NCI-H774 (cell line): ENCODE measurements at regions not wholly inside any gene's neighbourhood (a gene's known extent, or its start where the extent isn't known, plus 50 kb on each side); places are given as distances from the start of the nearest gene placed in this dataset.
"Not testable (repeated sequence)": the region's sequence is repeated elsewhere in the genome, so short reads cannot be mapped to it uniquely, and the experiment has no call there.

ENCODE experiments used
- DNase-seq: peaks from one replicate; lab custom pipeline; 2025; lab: John Stamatoyannopoulos, UW

DNA sequence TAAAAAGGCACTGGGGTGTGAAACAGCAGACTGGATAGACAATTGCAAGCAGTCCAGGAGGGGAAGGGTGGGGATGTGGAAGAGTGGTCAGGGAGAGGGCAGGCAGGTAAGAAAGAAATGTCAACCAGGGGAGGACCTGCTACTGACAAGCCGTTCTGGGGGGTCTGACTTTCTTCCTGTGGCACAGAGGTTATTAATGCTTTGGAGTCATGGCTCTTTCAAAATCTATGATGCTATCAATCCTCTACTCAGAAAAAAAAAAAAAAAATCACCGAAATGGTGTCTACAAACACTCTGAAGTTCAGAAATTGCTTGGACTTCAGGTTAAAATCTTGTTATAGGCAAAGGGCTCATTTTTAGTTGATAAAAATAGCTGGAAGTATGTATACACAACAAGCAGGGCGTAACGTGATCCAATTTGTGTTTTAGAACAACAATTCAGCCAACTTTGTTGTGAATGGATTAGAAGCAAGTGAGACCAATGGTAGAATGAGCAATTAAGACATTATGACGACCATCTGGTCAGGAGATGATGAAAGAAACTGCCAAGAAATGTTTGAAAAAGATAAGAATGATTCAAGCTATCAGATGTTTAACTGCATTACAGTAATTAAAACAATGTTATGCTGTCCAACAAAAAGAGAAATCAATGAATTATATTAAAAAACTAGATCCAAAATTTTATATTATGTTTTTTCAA is 255.2 kb downstream of the DEPDC1B start:
- DNase-seq, result no peak

DNA sequence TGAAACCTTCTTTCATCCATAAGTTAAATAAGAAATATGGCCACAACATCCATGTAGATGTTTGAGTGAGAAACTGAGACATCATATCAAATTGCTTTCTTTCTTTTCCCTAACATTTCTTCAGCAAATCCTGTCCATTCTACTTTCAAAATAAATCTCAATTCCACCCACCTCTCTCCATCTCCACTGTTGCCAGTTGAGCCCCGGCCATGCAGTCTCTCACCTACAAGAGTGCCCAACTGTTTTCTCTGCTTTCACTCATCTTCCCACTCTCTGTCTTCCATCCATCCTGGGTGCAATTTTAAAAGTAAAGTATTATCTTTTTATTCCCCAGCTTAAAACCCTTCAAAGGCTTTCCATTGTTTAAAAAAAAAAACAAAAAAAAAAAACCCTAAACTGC is 260.4 kb downstream of the DEPDC1B start:
- no peak for DNase-seq

DNA sequence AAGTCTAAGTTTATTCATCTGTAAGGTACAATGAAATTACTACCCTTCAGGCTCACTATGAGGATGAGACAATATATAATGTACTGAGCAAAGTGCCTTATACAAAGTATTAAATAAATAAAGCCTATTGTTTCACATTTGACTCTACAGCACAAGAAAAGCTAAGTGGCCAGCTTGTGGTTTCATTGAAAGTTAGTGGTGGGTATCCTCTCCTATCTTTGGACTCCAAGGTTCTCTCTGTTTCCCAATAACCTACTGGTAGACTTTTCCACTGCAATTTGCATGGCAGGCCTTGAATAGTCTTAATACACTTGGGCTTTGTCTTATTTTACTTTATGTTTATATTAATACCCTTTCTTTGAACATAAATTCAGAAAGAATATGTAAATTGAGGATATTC is 262.7 kb downstream of the DEPDC1B start:
- DNase-seq, result no peak

DNA sequence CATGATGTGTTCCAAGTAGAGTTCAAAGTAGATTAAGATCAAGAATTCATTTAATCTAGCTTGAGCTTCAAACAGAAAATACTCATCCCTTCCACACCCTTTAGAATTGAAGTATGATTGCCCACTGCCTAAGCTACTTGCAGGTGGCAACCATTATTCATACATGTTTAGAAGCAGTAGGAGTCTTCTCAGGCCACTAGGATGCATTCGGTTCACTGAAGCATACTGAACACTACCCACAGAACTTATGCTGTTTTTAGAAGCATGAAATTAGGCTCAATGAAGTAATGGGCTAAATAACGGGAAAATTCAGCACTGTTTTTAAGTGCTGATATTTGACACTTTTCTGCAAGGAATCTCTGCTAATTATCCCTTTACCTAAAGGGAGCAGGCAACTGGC is 263.4 kb downstream of the DEPDC1B start:
- DNase-seq, result no peak

DNA sequence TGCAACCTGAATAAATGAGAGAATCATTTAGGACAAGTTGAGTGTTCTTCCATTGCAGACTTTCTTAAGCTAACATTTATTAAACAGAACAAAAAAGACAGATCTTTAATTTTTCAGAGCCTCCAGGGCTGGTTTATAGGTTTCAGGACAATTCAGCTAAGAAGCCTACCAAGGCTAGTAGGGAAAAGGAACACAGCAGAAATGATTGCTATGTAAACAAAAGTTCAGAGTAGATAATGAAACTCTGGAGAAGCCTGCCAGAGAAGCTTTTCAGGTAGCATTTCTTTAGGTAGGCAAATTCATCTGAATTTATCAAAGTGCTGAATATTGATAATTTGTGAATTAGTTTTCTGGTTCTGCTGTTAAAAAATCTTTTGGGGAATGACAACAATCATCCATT is 264.2 kb downstream of the DEPDC1B start:
- no peak for DNase-seq

DNA sequence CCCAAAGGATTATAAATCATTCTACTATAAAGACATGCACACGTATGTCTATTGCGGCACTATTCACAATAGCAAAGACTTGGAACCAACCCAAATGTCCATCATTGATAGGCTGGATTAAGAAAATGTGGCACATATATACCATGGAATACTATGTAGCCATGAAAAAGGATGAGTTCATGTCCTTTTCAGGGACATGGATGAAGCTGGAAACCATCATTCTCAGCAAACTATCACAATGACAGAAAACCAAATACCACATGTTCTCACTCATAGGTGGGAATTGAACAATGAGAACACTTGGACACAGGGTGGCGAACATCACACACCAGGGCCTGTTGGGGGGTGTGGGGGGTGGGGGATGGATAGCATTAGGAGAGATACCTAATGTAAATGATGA is 273.8 kb downstream of the DEPDC1B start:
- DNase-seq, result not testable (repeated sequence)

DNA sequence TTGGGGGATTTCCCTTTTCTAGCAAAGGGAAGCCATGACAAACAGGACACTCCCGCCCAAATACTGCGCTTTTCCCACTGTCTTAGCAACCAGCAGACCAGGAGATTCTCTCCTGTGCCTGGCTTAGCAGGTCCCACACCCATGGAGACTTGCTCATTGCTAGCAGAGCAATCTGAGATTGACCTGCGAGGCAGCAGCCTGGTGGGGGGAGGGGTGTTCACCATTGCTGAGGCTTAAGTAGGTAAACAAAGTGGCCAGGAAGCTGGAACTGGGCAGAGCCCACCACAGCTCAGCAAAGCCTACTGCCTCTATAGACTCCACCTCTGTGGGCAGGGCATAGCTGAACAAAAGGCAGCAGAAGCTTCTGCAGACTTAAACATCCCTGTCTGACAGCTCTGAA is 279.2 kb downstream of the DEPDC1B start:
- DNase-seq, result not testable (repeated sequence)

DNA sequence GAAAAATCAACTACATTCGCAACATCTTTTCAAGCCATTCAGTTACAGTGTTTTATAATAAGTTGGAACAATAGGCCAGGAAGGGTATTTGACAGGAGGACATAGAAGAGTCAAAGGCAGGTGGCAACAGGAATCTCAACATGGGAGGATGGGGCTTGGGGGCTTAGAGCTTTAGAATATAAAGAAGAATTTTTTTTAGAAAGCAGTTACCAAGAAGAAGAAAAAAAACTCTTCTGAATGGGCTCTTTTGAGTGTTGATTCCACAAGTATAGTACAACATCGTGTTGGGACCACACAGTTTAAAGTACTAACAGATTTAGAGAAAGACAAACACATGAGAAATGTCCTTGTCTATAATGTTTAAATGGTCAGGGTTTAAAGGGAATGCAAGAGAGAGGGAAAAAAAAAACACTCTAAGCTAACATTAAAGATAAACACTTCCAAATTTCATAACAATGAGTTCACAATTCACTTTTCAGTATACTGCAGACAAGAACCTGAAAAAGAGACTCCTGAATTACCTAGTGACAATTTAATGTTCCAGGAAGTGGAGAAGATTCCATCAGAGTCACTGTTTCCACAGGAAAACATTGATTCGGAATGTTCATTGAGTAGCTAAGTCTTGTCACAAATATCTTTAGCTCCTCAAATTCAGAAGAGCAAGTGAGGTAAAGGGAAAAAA is 282.3 kb downstream of the DEPDC1B start:
- no peak for DNase-seq

DNA sequence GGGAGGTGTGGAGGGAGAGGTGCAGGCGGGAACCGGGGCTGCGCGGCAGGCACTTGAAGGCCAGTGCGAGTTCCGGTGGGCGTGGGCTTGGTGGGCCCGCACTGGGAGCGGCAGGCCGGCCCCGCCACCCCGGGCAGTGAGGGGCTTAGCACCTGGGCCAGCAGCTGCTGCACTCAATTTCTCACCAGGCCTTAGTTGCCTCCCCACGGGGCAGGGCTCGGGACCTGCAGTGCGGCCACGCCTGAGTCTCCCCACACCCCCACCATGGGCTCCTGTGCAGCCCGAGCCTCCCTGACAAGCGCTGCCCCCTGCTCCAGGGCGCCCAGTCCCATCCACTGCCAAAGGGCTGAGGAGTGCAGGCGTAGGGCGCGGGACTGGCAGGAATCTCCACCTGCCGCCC is 284.5 kb downstream of the DEPDC1B start:
- DNase-seq, result no peak

DNA sequence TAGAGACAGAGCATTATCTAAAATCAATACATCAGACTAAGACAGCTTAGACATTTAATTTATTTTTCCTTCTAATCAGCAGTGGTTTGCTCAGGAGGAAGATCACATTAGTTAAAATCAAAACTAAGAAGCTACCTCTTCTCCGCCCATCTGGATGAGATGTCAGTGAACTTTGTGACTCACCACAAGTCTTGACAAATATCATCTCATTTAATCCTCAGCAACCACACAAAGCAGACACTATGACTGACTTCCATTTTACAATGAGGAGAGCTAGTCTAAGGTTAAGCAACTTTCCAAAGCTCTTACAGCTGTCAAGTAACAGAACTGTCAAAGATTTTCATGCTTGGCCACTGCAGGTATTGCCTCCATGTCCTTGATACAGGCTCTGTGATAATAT is 289.5 kb downstream of the DEPDC1B start:
- no peak for DNase-seq

DNA sequence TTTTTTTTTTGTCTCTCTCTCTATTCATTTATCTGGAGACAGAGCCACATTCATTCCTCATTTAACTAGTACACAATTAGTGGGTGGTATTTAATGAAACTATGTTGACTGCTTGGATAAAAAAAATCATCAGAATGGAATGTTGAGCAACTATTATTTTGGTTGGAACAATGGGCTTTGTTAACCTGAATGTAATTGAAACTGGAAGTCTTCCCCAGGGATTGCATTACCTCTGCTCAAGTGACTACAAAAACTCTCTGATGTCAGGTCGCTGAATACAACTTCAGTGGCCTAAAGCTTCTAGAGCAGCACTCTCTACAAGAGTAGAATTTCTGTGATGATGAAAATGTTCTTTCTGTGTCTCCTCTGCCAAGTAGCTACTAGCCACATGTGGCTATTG is 295.8 kb downstream of the DEPDC1B start:
- DNase-seq, result no peak

DNA sequence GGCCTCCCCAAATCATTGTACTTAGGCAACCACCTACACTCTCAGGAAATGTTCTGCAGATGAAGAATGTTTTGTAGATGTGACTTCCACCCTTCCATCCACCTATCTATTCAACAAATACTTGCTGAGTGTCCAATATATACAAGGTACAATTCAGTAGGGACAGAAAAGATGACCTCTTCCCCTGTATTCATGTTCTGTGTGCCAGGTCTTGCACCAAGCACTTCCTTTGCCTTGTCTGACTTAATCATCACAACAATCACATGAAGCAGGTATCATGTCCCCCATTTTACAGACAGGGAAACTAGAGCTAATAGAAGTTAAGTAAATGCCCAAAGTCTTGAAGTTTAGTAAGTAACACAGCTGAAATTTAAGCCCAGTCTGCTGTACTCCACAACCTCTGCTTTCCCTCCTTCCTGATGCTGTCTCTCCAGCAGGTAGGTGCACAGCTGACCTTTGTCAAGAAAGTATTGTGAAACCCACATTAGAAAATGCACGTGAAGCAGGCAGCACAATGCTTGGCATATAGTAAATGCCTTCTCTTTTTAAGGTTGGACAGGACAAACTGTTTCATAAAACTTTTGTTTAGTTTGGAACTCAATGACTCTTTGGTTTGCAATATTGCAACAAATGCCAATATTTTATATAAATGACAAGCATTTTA is 296.5 kb downstream of the DEPDC1B start:
- DNase-seq, result no peak

DNA sequence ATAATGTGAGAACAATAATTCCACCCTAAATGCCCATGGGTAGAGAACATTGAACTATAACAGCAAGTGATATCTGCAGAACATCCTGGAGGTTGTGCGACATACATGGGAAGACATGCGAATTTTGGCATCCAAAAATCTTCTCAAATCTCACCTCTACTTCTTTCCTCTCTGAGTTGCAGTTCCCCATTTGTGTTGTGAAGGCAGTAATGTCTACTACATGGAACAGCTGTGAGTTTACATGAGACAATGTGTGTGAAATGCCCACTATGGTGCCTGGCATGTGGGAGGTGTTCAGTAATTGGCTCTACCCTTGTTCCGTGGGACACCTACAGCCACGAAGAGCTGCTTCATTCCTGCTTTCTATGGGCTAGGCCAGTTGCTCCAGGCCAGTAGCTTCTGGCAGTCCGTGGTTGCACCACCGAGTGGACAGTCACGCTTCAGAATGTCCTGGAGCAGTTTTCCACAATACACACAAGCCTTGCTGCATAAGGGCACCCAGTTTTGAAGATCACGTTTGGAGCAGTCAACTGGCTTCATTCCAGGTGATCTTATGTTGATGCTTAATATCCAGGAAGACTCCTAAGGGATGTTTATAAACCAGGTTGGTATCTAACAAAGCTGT is 297.7 kb downstream of the DEPDC1B start:
- DNase-seq, result no peak

DNA sequence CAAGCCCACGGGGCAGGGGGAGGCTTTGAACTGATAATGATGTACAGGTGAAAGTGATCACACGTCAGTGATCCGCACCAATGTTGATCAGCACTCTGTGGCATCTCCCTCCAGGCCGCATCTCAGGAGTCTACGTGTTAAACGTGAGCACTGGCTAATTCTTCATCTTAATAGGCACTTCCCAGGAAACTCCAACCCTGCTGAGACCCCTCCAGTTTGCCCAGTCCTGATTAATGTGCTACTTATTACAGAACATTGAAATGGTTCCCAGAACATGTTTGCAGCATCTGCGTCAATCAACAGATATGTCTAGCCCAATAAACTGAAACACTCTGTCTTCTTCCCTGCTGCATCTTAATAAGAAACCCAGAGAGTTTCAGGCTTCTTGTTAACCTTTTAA is 298.4 kb downstream of the DEPDC1B start:
- no peak for DNase-seq

DNA sequence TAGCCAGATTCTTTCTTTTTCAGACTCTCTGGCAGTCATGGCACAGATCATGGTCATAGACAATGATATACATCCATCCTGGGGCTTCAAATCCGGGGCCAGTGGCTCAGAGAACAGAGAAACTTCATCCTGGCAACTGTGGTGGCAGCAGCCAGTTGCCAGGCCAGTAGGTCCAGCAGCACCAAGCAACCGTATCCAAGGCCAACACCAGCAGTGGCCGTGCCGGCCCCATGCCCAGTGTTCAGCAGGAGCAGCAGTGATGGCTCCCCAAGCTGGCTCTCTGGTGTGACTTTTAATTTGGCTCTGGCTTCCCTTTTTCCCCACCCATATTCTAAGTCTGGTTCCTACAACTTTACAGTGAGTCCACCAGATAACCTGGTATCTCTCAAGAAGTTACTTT is 300.5 kb downstream of the DEPDC1B start:
- DNase-seq, result no peak

DNA sequence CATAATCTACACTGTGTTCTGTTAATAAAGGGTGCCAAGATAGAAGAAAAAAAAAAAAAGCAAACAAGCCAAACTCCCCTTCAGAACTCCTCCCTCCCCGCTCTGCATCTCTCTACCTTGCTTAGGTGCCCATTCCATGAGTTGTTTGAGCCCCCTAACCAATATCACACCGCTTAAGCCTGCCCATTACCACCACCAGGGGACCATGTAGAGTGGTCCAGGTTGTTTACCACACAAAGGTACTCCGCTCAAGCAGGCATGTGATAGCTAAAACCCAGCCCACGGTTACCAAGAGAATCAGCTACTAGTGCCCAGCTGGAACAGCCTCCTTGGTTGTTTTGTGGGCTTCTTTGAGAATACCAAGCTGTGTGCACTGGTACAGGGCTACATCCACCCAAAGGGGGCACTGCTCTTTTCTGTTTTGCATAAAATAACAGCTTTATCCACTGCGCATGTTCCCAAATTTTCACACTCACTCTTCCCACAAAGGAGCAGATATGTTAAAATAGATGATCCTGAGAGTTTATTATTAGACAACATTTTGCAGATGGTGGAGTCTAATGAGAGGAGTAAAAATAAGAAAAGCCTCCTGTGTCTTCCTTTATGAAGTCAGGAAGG is 304.1 kb downstream of the DEPDC1B start:
- no peak for DNase-seq

DNA sequence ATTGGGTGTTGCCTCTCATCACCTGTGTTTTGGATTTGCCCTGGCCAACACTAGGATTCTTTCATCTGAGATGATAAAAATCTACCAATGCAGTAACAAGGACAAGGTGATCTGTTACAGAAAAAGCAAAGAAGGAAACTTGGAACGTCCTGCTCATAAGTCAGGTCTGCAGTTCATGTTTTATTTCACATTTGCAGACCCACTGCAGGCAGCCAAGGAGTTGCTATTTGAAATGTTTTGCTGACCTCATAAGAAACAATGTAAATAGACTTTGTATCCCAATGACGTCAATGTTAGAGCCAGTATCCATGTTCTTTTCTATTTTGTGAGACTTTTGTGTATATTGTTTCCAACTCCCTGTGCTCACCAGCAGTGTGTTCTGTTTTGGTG is 312.9 kb downstream of the DEPDC1B start:
- DNase-seq, result no peak

DNA sequence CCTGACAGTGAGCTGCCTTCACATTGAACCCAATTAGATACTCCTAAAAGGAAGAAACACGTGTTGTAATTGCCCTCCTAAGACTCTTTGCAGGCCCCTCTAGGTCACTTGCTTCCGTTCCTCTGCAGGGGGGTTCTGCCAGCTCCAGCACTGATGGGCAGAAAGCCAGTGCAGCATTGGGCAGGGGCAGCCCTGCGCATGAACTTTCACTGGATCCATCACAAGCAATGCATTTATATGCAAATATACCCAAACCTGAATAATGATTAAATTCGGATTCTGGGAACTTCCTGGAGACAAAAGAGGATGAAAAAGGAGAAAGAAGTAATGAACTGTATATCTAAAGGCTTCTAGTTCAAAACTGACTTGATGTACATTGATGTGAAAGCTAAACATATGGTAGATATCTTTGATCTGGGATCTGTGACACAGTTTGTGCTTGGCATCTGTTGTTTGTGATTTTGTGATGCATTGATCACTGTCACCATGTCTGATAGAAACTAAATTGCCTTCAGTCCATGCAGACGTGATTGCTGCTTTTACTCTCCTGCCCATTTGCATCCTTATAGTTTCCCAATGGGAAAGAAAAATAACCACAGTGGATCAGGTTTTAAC is 313.4 kb downstream of the DEPDC1B start:
- DNase-seq, result no peak

DNA sequence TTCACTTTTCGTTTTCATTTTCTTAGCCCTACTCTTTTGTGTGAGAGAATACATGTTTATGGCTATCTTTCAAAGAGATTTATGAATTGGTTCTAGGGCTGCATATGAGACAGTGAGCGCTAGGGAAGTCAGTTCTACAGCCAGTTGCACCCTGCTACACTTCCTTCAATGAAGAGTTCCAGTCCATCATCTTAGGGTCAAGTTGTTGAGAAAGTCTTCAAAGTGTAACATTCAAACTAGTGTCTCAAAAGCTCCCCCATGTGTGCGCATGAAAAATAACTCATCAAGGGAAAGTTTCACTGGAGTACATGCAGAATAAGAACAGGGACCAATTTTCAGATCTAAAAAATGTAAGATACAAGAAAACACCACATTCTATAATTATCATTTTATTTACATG is 317.2 kb downstream of the DEPDC1B start:
- no peak for DNase-seq

DNA sequence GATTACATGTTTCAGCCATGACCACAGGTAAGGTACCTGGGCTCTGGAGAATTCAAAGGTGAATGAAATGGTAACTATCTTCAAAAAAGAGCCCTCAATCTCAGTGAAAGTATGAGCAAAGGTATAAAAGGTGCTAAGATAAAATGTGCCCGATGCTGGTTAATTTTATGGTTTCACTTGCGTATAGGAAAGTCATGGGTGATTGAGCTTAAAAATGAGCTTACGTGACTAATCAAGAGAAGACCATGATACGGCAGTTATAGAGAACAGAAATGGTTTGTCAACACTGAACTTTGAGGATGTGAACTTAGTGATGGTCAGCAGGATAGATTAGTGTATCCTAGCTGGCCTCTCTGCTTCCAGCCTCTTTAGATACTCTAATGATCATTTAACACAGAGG is 320.1 kb downstream of the DEPDC1B start:
- no peak for DNase-seq

DNA sequence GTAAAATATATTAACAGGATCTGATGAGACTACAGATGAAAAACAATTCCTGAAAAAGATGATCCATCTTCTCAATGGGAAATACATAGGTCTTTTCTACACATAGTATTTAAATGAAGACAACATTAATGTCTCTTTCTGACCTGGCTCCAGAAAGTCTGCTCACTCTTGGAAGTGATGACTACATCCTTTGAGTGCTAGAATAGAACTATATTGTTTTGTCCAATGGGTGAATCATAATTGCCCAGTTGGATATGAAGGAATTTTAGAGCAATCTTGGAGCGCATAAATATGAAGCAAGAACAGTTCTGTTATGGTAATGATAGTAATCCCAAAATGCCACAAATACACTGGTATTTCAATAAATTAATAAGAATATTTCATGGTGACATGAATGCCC is 322.1 kb downstream of the DEPDC1B start:
- DNase-seq, result no peak

DNA sequence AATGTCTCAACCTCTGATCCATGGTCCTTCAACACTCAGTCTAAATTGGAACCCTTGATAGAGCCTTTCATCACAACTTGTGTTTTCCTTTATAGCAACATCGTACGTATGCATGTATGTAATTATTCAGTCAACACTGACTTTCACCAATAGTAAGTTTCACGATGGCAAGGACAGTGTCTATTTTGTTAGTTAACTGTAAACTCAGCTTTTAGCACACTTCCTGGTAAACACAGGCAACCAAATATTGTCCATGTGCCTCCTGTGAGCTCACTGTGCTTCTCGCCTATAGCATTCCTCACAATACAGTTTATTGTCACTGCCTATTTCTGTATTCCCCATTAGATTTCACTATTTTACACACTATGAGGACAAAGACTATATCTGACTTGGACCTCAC is 323.1 kb downstream of the DEPDC1B start:
- DNase-seq, result no peak
